Stimulated activated CD8-positive, alpha-beta memory T cell treated with anti-CD3 and anti-CD28 coated beads, Interleukin-2, amount 100 ng/mL, for 48 hours (primary cell): ENCODE measurements at regions not wholly inside any gene's neighbourhood (a gene's known extent, or its start where the extent isn't known, plus 50 kb on each side); places are given as distances from the start of the nearest gene placed in this dataset.
A peak's percentile ranks its signal among the peaks of the same experiment; 100 is the strongest.

Experiments used
- DNase-seq, 2 donors: peaks; one replicate each; pipeline ENCODE4 v3.0.0-alpha.2; 2020; ENCODE audit warnings: low read depth in 2 of 2

DNA sequence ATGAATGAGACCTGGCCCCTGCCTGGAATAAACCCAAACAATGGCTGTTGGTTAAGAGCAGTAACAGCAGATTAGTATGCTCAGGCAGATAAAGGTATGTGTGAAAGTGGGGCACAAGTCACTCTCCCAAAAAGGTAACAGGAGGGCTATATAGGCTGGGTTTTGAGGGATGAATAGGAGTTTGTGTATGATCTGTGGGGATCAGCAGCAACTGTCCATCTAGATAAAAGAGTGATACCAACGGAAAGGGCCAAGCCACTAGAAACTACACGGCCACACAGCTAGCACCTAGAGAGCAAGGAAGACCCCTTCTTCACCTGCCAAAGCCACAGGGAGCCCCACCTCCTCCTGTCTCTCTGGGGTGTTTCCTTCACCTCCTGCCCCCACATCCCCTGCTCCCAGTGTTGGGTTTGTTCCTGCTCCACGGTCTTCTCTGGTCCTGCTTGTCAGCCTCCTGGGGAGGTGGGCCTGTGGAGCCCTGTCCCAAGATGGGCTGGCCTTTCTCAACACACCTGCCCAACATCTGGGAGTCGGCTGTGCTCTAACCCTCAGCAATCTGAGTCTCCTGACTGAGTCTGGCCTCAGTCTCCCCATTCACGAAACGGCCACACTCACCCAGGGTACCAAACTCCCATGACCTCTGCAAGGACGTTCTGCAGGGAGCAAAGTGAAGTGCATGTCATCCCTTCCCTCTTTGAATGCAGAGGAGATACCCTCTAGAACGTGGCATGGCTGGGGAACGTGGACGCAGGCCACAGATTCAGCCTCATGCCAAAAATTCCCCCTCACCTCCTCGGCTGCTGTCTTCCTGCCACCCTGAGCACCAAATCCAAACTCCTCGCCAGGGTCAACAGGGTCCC, 108.2 kb downstream of the NCOR2 start:
- no peak for DNase-seq

DNA sequence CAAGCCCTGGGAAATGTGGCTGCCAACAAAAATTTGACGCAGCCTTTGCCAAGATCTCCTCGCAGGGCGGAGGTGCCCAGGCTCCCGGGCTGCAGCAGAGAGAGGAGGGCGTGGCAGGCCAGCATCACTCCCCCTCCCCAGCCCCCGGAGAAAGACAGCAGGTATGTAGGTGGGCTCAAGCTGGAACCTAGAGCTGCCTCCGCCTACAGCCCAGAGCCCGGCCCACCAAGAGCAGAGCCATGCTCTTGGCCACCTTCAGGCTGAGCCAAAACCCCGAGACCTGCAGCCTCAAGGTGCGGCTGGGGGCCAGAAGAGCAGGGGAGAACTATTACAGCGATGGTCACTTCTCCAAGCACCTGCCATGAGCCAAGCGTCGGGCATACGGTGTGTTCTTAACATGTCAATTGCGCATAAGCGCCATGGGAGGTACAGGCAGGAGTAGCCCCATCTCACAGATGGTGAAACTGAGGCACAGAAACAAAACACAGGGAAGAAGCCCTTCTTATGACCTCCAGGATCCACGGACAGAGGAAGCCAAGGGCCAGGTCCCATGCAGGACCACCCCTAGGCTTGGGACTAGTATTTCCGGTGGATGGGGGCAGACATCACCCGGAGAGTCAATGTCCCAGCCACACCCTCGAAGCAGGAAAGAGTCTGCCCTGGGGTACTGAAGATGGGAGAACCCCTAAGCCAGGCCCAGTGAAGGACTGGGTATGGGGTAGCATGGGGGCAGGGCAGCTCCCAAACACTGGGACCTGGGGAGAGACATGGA, 109.0 kb downstream of the NCOR2 start:
- DNase-seq: no peak

DNA sequence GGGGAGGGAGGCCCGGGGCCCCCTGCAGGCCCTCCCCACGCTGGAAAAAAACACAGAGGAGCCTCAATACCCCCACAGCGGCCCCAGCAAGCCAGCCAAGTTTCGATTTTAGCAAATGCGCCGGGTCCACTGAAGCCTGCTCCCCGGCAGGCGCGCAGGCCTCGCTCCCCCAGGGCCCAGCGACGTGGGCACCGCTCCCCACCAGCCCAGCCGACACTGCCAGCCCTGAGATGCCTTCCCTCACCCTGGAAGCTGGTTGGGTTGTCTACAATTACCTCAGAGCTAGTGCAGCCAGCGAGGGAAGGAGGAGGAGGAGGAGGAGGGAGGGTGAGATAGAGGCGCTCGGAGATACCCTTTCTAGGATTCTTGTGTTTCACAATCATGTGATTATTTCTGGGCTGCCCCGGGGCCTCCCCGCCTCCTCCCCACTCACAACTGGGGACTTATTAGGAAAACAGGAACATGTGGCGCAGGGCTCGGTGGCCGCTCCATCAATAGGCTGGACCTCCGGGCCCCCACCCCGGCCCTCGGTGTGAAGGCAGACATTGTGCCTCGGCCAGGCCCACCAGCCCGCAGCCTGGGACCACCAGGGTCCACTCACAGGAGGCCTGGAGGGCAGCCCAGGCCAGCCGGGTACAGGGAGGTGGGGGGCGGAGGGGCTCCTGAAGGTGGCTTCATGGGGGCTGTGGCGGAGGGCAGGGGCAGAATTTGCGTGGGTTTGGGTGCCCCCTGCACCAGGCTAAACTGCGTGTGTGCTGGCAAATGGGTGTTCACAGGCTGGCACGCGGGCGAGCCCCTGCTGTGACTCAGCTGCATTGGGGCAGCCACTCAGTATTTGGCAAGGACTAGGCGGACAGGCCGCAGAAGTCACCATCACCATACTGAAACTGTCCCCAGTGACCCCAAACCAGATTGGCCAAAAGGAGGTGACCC, 109.9 kb downstream of the NCOR2 start:
- DNase-seq: peak in 1 of 2 donors; percentile 27

DNA sequence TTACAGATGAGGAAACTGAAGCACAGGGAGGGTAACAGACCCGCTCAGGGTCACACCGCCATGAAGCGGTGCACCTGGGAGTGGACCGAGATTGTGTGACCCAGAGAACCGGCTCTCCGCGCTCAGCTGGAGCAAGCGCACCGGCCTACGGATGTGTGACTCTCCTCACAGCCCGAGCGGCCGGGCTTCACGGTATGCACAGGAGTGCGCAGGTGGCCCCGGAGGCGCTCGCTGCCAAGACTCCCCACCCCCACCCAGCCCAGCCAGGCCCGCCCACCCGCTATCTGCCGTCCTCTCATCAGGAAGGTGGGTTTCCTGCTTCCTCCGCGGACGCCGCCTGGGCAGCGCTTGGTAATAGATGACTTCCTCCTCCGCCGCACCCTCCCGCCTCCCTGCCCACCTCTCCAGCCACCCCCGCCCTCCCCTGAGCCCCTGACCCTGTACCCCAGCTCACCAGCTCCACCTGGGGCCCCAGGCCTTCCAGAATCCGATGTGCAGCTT, 110.7 kb downstream of the NCOR2 start:
- DNase-seq: peak in 1 of 2 donors; percentile 31

DNA sequence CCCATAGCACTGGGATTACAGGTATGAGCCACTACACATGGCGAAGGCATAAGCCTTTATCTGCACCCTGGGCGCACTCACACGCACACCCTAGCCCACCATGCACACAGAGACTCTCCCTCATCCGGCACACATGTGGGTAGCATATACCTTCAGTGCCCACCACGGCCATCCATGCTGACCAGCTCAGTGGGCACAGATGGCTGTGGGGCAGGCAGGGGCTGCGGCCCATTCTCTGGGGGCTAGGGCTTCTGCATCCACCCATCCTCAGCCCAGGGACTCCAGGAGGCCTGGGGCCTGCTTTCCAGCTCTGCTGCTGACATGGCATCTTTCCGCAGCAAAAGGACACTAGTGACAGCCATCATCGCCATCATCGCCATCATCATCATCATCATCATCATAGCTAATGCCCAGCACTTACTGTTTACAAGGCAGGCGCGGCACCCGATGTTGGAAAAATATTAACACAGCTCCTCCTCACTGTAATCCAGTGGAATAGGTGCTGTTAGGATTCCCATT, 111.2 kb downstream of the NCOR2 start:
- DNase-seq: no peak

DNA sequence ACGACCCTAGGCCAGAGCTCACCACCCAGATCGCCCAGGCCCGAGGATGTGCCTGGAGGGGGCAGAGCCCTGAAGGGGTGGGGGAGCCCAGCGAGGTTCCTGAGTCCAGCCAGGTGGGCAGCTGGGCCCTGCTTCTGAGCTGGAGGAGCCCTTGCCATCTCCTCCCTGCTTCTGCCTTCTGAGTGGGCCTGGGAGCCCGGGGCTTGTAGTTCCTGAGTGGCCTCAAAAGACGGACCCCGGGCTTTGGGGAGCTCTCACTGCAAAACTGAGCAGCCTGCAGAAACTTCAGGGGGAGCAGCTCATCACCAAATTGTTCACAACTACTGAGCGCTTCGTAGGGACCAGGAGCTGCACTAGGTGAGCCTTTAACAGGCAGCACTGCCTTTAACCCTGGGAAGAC, 112.1 kb downstream of the NCOR2 start:
- DNase-seq: no peak

DNA sequence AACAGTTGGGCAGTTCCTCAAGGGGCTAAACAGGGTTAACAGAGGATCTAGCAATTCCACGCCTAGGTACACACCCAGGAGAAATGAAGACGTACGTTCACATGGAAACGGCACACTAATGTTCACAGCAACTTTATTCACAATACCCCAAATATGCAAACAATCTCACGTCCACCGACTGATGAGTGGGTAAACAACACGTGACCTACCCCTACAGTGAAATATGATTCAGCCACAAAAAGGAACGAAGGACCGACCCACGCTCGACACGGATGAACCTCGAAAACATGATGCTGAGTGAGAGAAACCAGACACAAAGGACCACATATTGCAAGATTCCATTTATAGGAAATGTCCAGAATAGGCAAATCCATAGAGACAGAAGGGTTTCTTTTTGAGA, 112.7 kb downstream of the NCOR2 start:
- no peak for DNase-seq

DNA sequence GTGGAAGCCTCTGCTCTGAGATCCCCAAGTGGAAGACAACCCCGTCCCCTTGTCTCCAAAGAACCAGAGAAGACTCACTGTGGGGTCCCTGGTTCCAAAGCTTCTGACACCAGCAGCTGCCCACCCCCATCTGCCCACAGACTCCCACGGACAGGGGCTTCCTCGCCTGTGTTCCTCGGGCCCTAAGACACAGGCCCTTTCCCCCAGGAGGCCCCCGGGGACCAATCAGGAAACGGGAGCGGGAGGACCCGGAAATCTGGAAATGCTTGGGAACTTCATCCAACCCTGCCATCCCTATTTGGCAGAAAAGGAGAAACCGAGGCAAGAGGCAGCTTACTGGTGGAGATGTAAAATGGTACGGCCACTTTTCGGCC, 113.1 kb downstream of the NCOR2 start:
- DNase-seq: no peak

DNA sequence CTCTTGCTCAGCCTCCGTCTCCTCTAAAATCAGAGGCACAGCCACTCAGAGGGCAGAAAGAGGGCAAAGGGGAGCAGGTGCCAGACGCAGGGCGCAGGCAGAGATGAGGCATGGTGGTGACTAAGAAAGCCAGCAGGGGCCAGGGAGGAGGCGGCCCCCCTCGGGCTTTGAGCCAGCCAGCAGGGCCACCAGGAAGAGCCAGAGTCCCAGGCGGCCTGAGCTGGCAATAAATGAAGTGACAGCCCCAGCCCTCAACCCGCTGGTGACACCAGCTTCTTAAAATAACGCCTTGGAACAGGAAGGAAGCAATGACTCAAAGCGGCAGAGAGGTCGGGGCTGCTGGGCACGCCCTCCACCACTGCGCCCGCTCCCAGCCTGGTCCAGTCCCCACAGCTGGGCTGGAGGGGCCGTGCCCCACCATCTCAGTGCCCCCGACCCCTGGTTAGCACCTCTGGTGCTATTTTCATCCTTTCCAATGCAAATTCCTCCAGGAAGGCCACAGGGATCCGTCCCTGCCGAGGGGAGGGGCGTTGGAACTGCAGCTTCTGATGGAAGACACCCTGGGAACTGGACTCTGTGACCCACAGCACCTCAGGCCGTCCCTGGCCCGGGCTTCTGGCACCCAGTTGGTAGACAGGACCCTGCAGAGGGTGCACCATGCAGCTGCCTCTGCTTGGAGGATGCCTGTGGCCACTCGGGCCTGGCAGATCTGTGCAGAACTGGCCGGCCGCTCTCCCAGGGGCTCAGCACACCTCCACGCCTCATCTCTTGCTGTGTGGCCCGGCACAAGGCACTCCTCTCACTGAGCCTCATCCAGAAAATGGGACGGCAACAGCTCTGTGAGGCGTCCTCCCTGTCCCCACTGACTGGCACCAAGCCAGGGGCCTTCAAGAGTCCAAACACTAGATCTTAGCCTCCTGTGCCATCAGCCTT, 113.7 kb downstream of the NCOR2 start:
- peak; percentile 67 to 70 for DNase-seq

DNA sequence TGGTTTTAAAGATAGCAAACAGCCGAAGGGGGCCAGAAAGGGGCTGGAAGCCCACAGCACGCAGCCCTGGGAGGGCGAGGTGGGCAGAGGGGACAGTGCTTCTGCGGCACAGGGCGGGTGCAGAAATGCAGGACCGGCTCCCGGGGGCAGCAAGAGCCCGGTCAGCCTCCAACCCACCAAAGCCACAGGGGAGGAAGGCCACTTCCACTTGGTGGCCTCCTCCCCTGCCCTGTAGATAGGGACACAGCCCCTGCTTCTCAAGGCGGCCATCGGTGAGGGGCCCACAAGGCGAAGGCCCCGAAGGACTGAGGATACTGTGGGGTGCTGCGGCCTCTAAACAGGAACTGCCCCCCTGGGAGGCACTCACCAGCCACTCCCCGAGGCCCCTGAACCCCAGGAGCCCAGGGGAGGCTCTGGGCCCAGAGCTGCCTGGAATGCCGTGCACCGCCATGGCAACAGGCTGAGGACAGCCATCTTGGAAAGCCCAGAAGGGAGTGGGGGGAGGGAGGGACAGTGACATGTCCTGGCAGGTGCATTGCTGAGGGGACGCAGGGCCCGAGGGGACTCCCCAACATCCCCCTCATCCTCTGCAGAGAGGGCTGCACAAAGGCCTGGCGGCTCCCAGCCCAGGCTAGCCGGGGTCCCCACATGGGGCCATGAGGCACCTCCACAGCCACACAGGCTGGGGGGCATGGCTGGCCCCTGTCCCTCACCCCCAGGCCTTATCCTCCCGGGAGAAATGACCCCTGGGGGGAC, 114.7 kb downstream of the NCOR2 start:
- no peak for DNase-seq

DNA sequence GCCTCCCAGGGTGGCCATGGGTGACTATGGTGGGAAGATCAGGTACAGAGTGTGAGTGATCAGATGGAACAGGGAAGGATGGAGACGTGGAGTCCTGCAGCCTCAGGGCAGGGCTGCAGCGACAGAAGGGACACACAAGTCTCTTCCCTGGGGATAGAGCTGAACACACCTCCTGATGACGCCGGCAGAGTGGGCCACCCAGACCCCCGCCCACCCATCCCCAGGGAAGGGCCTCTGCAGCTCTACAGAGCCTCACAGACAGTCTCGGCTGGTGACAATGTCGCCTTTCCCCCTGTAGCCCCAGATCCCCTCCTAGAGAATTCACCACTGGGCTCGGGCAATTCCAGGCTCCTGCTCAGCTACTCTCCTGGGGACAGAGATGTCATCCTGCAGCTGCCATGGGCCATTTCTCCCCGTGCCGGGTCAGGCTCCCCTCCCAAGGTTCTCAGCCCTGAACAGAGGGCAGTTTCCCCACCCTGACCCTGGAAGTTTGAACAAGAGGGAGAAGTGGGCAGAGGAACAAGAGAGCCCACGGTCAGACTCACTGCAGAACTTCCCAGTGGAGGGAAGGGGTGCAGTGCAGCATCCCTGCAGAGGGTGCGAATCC, 115.7 kb downstream of the NCOR2 start:
- no peak for DNase-seq

DNA sequence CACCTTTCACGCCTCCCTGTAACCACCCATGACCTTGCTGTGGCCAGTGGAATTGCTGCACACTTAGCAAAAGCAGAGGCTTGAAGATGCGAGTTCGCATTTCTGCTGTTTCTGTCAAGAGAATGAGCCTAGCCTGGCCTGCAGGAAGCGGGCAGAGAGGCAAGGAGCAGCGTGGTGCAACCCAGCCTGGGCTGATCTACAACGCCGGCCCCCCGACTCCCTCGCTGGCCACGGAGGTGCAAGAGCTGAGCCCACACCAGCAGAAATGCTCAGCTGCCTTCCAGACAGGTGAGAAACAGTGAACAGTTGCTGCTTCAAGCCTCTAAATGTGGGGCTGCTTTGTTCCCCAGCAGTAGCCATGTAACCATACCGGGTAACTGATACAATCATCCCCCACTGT, 116.4 kb downstream of the NCOR2 start:
- DNase-seq: no peak

DNA sequence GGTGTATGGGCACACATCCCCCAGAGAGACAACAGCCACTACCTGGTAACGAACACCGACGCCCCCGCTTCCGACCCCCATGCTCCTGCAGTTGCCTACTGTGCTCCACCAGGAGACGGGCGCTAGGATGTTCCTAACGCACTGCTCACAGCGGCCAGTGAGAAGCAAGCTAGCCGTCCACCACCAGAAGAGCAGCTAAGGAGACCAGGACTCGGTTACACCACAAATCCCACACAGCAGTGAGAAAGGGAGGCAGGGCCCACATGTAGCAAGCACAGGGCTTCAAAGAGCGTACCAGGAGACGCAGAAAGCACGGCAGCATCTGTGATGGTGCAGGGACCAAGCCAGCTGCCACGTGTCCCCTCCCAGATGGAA, 117.0 kb downstream of the NCOR2 start:
- DNase-seq: no peak

DNA sequence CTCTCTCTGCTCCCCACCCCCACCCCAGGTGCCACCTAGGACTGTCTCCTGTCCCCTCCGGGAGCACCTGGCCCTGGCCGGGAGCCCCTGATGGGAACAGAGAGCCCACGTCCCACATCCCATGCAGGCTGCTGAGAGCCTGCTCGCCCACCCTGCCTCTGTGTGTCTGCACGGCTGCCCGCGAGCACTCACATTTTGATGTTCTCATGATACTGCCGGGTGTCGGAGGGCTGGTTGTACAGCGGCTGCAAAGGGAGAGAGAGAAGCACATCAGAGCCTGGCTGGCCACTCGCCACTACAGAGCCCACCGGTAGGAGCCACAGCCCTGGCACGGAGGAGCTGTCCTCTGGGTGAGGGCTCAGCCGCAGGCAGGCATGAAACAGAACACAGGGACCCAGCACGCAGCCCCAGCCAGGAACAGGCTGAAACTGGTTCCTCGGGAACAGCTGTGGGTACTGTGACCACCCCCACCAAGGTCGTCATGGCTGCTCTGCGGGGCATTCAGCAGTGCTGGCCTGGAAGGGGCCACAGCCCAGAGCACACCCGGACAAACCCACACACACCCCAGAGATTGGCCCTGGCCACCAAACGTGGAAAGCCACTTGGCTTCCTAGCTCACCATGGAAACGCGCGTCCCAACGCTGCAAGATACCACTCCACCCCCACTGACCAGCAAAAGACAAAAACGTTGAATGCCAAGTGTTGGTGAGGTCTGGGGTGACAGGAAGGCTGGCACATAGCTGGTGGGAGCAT, 117.6 kb downstream of the NCOR2 start:
- DNase-seq: no peak

DNA sequence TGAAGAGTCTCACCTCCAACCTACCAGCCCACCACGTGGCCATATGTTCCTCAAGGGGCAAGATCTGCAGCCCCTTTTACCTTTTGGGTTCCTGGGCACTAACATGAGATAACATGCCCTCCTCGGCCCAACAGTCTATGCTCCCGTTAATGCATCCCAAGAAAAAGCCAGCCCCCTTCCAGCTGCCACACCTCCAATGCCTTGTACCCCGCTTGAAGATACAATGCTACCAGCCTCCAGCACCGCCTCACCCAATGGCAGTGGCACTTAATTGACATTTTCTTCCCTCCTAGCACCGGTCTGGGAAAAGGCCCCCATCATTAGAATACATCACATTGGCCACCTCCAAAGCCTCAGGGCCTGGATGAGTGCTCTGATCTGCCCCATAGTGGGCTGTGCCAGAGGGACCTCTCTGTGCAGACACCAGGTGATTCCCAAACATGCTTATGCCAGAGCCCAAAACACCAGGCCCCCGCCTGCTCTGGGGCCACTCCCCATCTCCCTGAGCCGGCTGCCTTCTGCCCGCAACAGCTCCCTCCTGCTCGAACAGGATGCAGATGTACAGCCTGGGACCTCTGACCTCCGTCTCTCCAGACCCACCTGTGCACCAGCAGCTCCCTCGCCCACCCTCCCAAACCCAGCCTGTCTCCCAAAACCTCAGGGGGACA, 118.3 kb downstream of the NCOR2 start:
- no peak for DNase-seq

DNA sequence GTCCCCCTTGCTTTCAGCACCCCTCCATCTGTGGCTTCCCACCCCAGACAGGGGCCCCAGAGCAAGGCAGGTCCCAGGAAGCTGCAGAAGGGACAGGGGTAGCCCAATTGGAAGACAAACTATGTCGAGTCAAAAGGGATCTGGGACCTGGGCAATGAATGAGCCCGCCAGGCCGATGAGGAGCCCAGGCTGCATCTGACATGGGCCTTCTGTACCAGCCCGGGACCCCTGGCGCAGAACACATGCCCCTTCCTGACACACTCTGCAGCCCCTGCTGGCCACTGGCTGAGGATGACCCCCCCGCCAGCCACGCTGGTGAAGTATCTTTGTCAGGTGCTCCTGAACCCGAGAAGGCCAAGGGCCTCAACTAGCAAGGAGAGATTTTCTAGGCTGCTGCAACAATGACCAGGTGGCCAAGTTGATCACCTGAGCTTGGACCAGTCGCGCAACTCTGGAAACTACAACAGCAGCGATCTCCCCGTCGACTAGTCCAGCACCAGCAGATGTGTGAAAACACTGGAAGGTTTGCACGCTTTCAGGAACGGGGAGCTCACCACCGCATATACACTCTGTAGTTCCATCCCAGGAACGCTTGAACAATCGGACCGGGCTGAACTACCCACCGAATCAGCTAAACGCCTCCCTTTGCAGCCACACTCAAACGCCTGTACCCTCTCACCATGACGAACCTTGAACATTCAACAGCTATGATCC, 119.0 kb downstream of the NCOR2 start:
- DNase-seq: no peak

DNA sequence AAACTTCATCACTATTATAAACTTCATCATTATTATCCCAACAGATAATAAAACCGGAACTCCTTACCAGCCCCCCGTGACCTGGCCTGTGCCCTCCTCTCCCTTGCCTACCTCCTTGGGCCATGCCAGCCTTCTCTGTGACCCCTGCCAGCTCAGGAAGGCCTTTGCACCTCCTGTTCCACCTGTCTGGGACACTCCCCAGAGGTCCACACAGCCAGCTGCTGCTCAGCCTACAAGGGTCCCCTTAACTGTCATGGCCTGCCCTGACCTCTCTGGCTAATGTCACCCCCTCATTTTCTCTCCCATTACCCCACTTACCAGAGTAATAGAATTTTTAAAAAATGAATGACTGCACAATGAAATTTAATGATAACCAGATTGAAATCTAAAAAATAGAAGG, 121.0 kb downstream of the NCOR2 start:
- no peak for DNase-seq
